ENCODE measurements at regions not wholly inside any gene's neighbourhood (a gene's known extent, or its start where the extent isn't known, plus 50 kb on each side); places are given as distances from the start of the nearest gene placed in this dataset.
"Not testable (repeated sequence)": the region's sequence is repeated elsewhere in the genome, so short reads cannot be mapped to it uniquely, and the experiment has no call there.

DNA sequence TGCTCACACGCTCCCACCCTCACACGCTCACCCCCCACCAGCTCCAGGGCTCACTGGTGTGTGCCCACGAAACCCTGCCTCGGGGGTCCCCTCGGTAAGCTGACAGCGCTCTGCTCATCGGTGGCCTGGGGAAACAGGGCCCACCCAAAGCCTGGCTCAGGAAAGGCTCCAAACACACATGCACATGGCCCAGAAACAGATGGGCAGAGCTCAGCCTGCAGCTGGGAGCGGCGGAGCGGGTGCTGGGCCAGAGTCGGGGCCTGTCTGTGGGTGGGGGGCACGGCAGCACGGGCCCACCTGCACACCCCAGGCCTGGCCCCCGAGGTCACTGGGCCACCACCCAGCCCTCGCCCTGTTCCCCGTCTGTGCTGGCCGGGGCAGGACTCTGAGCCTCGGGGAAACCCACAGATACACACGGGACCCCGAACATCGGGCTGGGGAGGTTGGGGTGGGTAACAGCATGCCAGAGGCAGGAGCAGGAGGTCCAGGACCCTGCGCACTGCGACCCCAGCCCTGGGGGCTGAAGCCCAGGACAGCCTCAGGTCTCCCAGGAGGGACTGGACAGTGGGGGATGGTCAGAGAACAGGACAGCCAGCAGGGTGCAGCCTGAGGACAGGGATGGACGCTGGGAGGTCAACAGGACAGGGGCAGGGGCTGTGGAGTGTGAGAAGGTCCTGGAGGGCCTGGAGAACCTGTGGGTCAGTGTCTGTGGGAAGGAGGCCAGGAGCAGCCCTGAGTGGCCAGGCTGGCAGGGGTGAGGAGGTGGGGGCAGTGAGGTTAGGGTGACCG is 165.1 kb downstream of the TMEM121 start:
- peaks cover 17% of the 10 kb centered on the region for H3K9me3 Mint-ChIP-seq
- not testable (repeated sequence) for H3K27ac Mint-ChIP-seq, H3K36me3 Mint-ChIP-seq, H3K4me1 Mint-ChIP-seq, DNase-seq, H3K4me3 Mint-ChIP-seq
- H3K27me3 Mint-ChIP-seq: peaks cover 17% of the 10 kb centered on the region

DNA sequence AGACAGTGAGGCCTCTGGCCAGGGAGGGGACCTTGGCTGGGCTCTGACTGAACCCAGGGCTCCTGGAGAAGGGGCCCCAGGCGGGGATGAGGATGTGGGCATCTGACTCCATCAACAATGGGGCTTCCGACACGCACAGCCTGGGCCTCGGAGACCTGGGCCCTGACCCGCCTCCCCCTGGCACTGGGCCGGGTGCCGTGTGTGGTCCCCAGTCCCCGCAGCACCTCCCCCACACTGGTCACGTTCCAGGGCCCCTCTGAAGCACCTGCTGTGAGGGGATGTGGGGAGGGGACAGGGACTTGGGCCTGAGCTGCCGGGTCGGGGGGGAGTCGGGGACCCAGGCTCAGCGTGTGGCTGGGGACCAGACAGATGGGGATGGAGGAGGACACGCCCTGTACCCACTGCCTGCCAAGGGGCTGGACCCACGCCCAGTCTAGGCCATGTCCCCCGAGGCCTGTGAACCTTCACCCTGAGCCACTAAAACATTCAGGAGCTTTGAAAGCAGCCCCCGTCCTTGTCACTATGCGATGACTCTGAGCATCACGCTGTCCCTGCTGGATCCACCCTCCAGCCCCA is 165.8 kb downstream of the TMEM121 start:
- Mint-ChIP-seq H3K27me3 (peaks cover 17% of the 10 kb centered on the region), H3K9me3 (peaks cover 17% of the 10 kb centered on the region)
- H3K36me3 Mint-ChIP-seq, H3K4me3 Mint-ChIP-seq, DNase-seq, H3K27ac Mint-ChIP-seq, H3K4me1 Mint-ChIP-seq: not testable (repeated sequence)

DNA sequence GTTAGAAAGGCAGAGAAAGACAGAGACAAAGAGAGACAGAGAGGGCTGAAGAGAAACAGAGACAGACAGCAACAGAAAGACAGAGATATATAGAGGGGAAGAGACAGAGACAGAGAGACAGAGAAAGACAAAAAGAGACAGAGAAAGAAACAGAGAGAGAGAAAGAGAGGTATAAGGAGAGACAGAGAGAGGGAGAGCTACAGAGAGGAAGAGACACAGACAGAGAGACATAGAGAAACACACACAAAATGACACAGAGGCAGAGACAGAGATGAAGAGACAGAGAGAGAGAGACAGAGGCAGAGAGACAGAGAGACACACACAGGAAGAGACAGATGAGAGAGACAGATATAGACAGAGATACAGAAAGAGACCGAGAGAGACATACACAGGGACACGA is 168.6 kb downstream of the TMEM121 start:
- Mint-ChIP-seq H3K4me1 (no peaks in the 10 kb centered on the region), H3K27me3 (peaks cover 17% of the 10 kb centered on the region), H3K4me3 (no peak overlapping the region), H3K9me3 (peaks cover 14% of the 10 kb centered on the region), H3K36me3 (no peaks in the 10 kb centered on the region), H3K27ac (peak overlapping the region; percentile 18)
- no peak for DNase-seq

DNA sequence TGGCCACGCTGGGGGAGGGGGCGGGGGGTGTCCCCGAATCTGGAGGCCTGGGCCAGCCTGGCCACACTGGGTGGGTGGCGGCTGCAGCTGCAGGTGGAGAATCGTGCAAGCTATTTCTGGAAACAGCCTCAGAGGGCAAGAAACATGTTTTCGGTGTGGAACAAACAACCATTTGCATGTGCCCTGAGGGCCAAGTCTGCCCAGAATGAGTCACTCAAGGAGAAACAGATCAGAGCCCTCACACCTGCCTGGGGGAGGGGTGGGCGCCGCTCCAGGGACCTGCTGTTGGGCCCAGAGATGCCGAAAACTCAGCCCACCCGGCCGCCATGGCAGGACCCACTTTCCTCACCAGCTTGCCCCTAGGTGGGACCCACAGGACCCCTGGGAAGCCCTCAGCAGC is 170.0 kb downstream of the TMEM121 start:
- H3K4me3 Mint-ChIP-seq, H3K36me3 Mint-ChIP-seq, H3K9me3 Mint-ChIP-seq, H3K4me1 Mint-ChIP-seq, DNase-seq, H3K27ac Mint-ChIP-seq: not testable (repeated sequence)
- peaks cover 17% of the 10 kb centered on the region for H3K27me3 Mint-ChIP-seq

DNA sequence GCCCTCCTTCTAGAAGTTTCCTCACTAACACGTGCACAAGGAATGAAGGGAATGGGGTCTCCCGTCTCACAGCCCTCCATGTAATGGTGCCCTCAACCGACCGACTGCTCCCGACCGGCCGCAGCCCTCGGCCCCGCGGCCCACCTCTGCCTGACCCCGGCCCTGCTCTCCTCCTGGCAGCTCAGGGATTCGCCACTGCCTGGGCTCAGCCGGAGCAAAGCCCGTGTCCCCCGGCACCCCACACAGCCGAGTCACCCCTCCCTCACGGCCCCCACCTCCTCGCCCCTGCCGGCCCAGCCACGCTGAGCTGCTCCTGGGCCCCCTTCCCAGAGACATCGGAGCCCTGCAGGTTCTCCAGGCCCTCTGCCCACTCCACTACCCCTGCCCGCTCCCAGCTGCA is 171.0 kb downstream of the TMEM121 start:
- not testable (repeated sequence) for H3K36me3 Mint-ChIP-seq, DNase-seq, H3K27ac Mint-ChIP-seq, H3K4me1 Mint-ChIP-seq, H3K4me3 Mint-ChIP-seq, H3K9me3 Mint-ChIP-seq
- peaks cover 17% of the 10 kb centered on the region for H3K27me3 Mint-ChIP-seq

DNA sequence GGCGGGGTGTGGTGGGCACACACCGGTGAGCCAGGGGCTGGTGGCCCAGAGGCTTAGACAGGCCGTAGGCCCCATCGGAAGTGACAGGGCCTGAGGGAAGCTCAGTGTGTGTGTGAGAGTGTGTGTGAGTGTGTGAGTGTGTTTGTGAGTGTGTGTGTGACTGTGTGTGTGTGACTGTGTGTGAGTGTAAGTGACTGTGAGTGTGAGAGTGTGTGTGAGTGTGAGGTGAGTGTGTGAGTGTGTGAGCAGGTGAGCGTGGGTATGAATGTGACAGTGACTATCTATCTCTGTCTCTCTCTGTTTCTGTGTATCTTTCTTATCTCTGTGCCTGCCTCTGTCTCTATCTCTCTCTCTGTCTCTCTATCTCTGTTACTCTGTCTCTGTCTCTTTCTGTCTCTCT is 171.6 kb downstream of the TMEM121 start:
- Mint-ChIP-seq H3K27ac (peak overlapping the region; percentile 6), H3K27me3 (peaks cover 17% of the 10 kb centered on the region)
- H3K9me3 Mint-ChIP-seq, H3K36me3 Mint-ChIP-seq, H3K4me1 Mint-ChIP-seq, DNase-seq, H3K4me3 Mint-ChIP-seq: not testable (repeated sequence)

DNA sequence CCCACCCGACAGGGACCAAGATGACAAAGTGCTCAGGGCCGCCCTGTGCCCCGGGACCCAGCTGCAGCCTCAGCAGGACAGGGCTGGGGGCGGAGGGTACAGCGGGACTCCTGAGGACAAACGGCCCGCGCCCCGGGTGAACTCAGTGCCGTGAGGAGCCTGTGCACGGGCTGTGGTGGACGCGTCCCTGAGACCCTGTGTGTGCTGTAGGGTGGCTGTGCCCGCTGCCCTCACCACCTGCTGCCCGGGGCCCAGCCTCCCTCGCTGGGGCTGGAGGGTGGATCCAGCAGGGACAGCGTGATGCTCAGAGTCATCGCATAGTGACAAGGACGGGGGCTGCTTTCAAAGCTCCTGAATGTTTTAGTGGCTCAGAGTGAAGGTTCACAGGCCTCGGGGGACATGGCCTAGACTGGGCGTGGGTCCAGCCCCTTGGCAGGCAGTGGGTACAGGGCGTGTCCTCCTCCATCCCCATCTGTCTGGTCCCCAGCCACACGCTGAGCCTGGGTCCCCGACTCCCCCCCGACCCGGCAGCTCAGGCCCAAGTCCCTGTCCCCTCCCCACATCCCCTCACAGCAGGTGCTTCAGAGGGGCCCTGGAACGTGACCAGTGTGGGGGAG is 172.7 kb downstream of the TMEM121 start:
- H3K27me3 Mint-ChIP-seq: peaks cover 14% of the 10 kb centered on the region
- H3K27ac Mint-ChIP-seq, H3K4me3 Mint-ChIP-seq, DNase-seq, H3K9me3 Mint-ChIP-seq, H3K4me1 Mint-ChIP-seq, H3K36me3 Mint-ChIP-seq: not testable (repeated sequence)

DNA sequence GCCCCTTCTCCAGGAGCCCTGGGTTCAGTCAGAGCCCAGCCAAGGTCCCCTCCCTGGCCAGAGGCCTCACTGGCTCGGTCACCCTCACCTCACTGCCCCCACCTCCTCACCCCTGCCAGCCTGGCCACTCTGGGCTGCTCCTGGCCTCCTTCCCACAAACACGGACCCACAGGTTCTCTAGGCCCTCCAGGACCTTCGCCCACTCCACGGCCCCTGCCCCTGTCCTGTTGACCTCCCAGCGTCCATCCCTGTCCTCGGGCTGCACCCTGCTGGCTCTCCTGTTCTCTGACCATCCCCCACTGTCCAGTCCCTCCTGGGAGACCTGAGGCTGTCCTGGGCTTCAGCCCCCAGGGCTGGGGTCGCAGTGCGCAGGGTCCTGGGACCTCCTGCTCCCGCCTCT is 173.3 kb downstream of the TMEM121 start:
- not testable (repeated sequence) for H3K4me3 Mint-ChIP-seq, H3K9me3 Mint-ChIP-seq, H3K36me3 Mint-ChIP-seq, H3K27ac Mint-ChIP-seq, DNase-seq, H3K4me1 Mint-ChIP-seq, H3K27me3 Mint-ChIP-seq

DNA sequence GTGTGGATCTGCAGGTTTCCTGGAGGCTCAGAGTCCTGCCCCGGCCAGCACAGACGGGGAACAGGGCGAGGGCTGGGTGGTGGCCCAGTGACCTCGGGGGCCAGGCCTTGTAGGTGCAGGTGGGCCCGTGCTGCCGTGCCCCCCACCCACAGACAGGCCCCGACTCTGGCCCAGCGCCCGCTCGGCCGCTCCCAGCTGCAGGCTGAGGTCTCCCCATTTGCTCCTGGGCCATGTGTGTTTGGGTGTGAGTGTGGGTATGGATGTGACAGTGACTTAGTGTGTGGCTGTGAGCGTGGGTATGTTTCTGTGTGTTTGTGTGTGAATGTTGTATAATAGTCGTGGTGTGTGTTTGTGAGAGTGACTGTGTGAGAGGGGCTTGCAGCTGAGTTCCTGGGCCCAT is 173.8 kb downstream of the TMEM121 start:
- DNase-seq, H3K36me3 Mint-ChIP-seq, H3K27me3 Mint-ChIP-seq, H3K4me3 Mint-ChIP-seq, H3K9me3 Mint-ChIP-seq, H3K27ac Mint-ChIP-seq, H3K4me1 Mint-ChIP-seq: not testable (repeated sequence)

DNA sequence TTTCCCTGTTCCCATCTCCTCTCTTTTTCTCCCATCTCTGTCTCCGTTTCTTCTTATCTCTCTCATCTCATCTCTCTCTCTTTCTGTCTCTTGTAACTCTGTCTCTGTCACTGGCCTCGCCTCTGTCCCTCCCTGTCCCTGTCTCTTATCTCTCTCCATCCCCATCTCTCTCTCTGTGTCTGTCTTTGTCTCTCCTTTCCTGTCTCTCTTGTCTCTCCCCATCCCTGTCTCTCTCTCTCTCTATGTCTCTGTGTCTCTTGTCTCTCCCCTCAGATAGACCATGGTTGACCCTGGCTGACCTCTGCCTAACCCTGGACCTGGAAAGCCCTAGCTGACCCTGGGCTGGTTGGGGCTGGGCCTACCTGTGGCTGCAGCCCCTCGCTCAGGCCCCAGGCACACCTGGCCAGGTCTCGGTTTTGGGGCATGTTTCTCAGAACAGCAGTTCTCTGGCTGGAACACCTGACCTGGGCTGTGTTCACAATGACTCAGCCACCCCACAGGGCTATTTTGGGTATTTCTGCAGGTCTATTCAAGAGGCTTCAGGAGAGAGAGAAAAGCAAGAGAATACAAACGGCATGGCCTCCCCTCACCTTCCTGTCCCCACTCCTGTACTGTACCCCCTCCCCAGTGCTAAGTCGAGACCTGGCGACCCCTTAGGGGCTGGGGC is 174.4 kb downstream of the TMEM121 start:
- Mint-ChIP-seq H3K27ac (peak overlapping the region; percentile 28), H3K36me3 (no peaks in the 10 kb centered on the region), H3K27me3 (no peaks in the 10 kb centered on the region), H3K9me3 (no peaks in the 10 kb centered on the region), H3K4me1 (no peaks in the 10 kb centered on the region), H3K4me3 (no peak overlapping the region)
- no peak for DNase-seq

DNA sequence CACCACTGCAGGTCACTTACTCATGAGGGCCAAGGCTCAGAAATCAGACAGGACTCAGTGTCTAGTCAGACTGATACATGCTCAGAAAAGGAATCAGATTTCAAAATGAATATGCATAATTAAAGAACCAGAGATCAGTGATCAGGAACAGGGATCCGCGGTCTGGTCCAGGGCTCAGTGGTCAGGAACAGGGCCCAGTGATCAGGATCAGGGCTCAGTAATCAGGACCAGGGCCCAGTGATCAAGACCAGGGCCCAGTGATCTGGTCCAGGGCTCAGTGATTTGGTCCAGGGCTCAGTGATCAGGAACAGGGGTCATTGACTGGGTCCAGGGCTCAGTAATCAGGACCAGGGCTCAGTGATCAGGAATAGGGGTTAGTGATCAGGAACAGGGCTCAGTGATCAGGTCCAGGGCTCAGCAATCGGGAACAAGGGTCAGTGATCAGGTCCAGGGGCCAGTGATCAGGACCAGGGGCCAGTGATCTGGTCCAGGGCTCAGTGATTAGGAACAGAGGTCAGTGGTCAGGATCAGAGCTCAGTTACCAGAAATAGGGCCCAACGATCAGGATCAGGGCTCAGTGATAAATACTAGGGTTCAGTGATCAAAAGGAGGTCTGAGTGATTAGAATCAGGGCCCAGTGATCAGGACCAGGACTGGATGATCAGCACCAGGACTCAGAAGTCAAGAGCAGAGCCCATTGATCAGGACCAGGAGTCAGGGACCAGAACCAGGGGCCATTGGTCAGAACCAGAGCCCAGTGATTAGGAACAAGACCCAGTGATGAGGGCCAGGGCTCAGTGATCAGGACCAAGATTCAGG is 175.3 kb downstream of the TMEM121 start:
- no peak for DNase-seq
- no peaks in the 10 kb centered on the region for H3K36me3 Mint-ChIP-seq
- no peaks in the 10 kb centered on the region for H3K9me3 Mint-ChIP-seq
- no peaks in the 10 kb centered on the region for H3K4me1 Mint-ChIP-seq
- H3K4me3 Mint-ChIP-seq: no peak overlapping the region
- H3K27me3 Mint-ChIP-seq: no peaks in the 10 kb centered on the region
- peak overlapping the region; percentile 30 for H3K27ac Mint-ChIP-seq

DNA sequence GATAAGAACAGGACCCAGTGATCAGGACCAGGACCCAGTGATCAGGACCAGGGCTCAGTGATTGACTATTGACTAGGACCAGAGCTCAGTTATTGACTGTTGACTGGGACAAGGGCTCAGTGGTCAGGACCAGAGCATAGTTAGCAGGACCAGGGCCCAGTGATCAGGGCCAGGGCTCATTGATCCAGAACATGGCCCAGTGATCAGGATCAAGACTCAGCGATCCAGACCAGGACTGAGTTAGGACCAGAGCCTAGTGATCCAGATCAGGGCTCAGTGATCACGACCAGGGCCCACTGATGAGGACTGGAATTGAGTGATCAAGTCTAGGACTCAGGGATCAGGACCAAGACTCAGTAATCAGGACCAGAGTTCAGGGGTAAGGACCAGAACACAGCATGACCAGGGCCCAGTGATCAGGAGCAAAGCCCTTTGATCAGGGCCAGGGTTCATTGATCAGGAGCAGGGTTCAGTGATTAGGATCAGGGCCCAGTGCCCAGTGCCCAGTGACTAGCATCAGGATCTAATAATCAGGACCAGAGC is 176.0 kb downstream of the TMEM121 start:
- H3K27me3 Mint-ChIP-seq: no peaks in the 10 kb centered on the region

DNA sequence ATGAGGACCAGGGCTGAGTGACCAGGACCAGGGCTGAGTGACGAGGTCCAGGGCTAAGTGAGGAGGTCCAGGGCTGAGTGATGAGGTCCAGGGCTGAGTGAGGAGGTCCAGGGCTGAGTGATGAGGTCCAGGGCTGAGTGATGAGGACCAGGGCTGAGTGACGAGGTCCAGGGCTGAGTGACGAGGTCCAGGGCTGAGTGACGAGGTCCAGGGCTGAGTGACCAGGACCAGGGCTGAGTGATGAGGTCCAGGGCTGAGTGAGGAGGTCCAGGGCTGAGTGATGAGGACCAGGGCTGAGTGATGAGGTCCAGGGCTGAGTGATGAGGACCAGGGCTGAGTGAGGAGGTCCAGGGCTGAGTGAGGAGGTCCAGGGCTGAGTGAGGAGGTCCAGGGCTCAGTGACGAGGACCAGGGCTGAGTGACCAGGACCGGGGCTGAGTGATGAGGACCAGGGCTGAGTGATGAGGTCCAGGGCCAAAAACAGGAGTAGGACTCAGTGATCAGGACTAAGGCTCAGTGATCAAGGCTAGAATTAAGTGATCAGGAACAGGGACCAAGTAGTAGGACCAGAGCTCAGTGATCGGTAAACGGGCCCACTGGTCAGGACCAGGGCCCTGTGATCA is 176.8 kb downstream of the TMEM121 start:
- not testable (repeated sequence) for H3K4me1 Mint-ChIP-seq, DNase-seq, H3K36me3 Mint-ChIP-seq, H3K4me3 Mint-ChIP-seq, H3K9me3 Mint-ChIP-seq, H3K27ac Mint-ChIP-seq, H3K27me3 Mint-ChIP-seq

More for the DNA sequence above, 176.0 kb downstream of the TMEM121 start:
- no peaks in the 10 kb centered on the region for H3K4me1 Mint-ChIP-seq
- H3K27ac Mint-ChIP-seq: no peak overlapping the region
- H3K9me3 Mint-ChIP-seq: no peaks in the 10 kb centered on the region
- no peak overlapping the region for H3K4me3 Mint-ChIP-seq
- no peak for DNase-seq
- no peaks in the 10 kb centered on the region for H3K36me3 Mint-ChIP-seq

DNA sequence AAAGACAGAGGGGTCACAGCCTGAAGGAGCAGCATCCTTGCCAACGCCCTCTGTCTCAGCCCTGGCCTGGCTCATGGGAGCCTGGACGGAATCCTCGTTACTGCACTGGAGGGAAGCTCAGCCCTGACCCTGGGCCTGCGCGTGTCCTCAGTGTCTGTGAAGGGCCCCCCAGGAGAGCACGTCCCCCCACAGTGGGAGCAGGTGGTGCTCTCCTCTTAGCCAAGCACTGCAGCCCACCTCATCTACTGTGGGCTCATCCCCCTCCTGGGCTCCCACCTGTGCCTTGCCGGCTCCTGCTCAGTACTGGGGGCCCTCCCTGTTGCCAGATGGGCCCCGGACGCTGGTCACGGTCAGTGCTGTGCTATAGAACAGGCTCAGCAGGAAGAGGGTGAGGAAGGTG is 177.7 kb downstream of the TMEM121 start:
- not testable (repeated sequence) for H3K4me3 Mint-ChIP-seq, H3K4me1 Mint-ChIP-seq, H3K36me3 Mint-ChIP-seq, H3K27ac Mint-ChIP-seq, H3K9me3 Mint-ChIP-seq, DNase-seq, H3K27me3 Mint-ChIP-seq

Measured in activated naive CD8-positive, alpha-beta T cell treated with anti-CD3 and anti-CD28 coated beads for 36 hours (primary cell).